ENCODE measurements at regions not wholly inside any gene's neighbourhood (a gene's known extent, or its start where the extent isn't known, plus 50 kb on each side); places are given as distances from the start of the nearest gene placed in this dataset.
A peak's percentile ranks its signal among the peaks of the same experiment; 100 is the strongest.

GRCh38 chr13:32880636-32881035 lies 135.6 kb upstream of the KL start:
- no peak overlapping the region for H3K4me3 ChIP-seq (ENCODE audit: low read depth, low read length)
- CTCF ChIA-PET, result interaction anchor here (0.8 kb wide), 1 partner anchor 132 kb away, joined by 3 read pairs; no protein-coding TSS in a partner anchor
- POLR2A ChIA-PET, result no interaction called here
- no peak for TF ChIP-seq CTCF (IDR thresholded peaks at IDR 0.05; ENCODE audit: insufficient read depth, low read length, missing control alignments)
- DNase-seq (ENCODE audit: low read depth, low spot score), result no peak

GRCh38 chr13:32881074-32881776 lies 135.0 kb upstream of the KL start:
- CTCF ChIA-PET, result interaction anchor here (0.8 kb wide), 1 partner anchor 131 kb away, joined by 3 read pairs; no protein-coding TSS in a partner anchor
- no peak for TF ChIP-seq CTCF (IDR thresholded peaks at IDR 0.05; ENCODE audit: insufficient read depth, low read length, missing control alignments)
- DNase-seq (ENCODE audit: low read depth, low spot score), result peak; percentile 16
- H3K4me3 ChIP-seq (ENCODE audit: low read depth, low read length), result no peak overlapping the region
- POLR2A ChIA-PET, result no interaction called here

GRCh38 chr13:32881777-32882145 lies 134.5 kb upstream of the KL start:
- no peak overlapping the region for H3K4me3 ChIP-seq (ENCODE audit: low read depth, low read length)
- ChIA-PET POLR2A (no interaction called here), CTCF (no interaction called here)
- no peak for TF ChIP-seq CTCF (IDR thresholded peaks at IDR 0.05; ENCODE audit: insufficient read depth, low read length, missing control alignments)
- no peak for DNase-seq (ENCODE audit: low read depth, low spot score)

- DNase-seq (ENCODE audit: low read depth, low spot score), result no peak
- no peak overlapping the region for H3K4me3 ChIP-seq (ENCODE audit: low read depth, low read length)
- POLR2A ChIA-PET, result no interaction called here
- CTCF ChIA-PET, result interaction anchor here (1.5 kb wide), 1 partner anchor 29 kb away, joined by 5 read pairs; no protein-coding TSS in a partner anchor
- TF ChIP-seq CTCF (IDR thresholded peaks at IDR 0.05; ENCODE audit: insufficient read depth, low read length, missing control alignments), result no peak
These were observed 133.5 kb upstream of the KL start for GRCh38 chr13:32882691-32883090.

- ChIA-PET POLR2A (no interaction called here), CTCF (interaction anchor here (1.5 kb wide), 1 partner anchor 28 kb away, joined by 5 read pairs; no protein-coding TSS in a partner anchor)
- H3K4me3 ChIP-seq (ENCODE audit: low read depth, low read length), result no peak overlapping the region
- no peak for TF ChIP-seq CTCF (IDR thresholded peaks at IDR 0.05; ENCODE audit: insufficient read depth, low read length, missing control alignments)
- DNase-seq (ENCODE audit: low read depth, low spot score), result no peak
These were observed 132.7 kb upstream of the KL start for GRCh38 chr13:32883474-32883873.

- POLR2A ChIA-PET, result no interaction called here
- CTCF ChIA-PET, result interaction anchor here (1.3 to 1.6 kb wide), 2 partner anchors 9 to 24 kb away, joined by 3 read pairs; no protein-coding TSS in a partner anchor
- no peak for DNase-seq (ENCODE audit: low read depth, low spot score)
- TF ChIP-seq CTCF (IDR thresholded peaks at IDR 0.05; ENCODE audit: insufficient read depth, low read length, missing control alignments), result no peak
- H3K4me3 ChIP-seq (ENCODE audit: low read depth, low read length), result no peak overlapping the region
These were observed 128.6 kb upstream of the KL start for GRCh38 chr13:32887617-32888016.

Measured in AG04449 (cell line).